ENCODE measurements at regions not wholly inside any gene's neighbourhood (a gene's known extent, or its start where the extent isn't known, plus 50 kb on each side); places are given as distances from the start of the nearest gene placed in this dataset.
A peak's percentile ranks its signal among the peaks of the same experiment; 100 is the strongest.

DNA sequence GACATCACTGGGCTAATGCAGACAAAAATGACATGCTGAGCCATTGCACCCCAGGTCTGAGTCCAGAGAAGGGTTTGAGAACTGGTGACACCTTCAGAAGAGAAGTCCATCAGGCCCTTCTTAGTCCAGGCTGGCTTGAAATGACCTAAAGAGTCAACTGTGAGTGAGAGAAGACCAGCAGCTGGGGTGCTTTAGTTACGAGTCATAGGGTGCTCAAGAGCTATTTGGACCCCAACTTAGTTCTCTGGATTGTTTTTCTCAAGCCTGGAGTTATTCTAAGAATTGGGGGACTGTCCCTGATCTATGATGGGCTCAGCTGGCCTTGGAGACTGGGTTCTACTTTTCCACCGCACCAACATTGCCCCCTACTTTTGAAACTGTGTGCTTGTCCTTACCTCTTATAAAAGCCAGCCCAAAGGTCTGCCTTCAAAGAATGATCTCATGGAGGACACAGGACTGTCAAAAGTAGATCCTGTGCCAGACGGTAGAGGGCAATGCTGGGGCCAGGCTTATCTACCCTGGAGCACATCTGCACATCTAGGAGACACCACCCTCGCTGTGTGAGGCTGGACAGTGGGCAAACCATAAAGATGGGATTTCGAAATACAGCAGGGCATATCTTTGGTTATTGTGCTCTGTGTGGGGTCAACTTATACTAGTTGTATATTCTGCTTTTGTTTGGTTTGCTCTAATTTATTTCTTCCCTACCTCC lies 333.0 kb upstream of the SLC14A2 start:
- no peaks in the 10 kb centered on the region for H3K4me1 ChIP-seq
- peak in 1 of 2 experiments; percentile 17 for DNase-seq
- H3K4me3 ChIP-seq = no peak overlapping the region
- no peaks in the 10 kb centered on the region for H3K36me3 ChIP-seq
- H3K9me3 ChIP-seq (replicated peaks) = no peaks in the 10 kb centered on the region
- no peaks in the 10 kb centered on the region for H3K27me3 ChIP-seq
- H3K27ac ChIP-seq = no peak overlapping the region

DNA sequence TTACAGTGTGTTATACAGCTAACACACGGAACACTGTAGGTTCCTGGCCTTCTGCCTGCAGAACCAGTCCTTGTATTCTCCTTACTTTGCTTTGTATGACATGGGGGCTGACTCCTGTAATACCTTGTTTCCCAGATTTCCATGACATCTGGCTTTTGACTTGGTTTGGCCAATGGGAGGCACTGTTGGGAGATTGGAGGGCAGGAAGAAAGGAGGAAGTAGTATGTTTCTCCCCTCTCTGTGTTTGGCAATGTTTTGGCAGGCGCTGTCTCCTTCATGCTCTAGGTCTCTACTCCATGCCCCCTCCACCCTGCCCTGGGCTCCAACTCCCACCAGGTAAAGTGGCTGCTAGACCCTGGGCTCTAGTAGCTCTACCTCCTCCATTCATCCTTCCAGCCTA lies 331.1 kb upstream of the SLC14A2 start:
- H3K4me3 ChIP-seq = no peak overlapping the region
- no peaks in the 10 kb centered on the region for H3K36me3 ChIP-seq
- H3K9me3 ChIP-seq (replicated peaks) = no peaks in the 10 kb centered on the region
- no peak overlapping the region for H3K27ac ChIP-seq
- DNase-seq = no peak
- H3K27me3 ChIP-seq = no peaks in the 10 kb centered on the region
- no peaks in the 10 kb centered on the region for H3K4me1 ChIP-seq

DNA sequence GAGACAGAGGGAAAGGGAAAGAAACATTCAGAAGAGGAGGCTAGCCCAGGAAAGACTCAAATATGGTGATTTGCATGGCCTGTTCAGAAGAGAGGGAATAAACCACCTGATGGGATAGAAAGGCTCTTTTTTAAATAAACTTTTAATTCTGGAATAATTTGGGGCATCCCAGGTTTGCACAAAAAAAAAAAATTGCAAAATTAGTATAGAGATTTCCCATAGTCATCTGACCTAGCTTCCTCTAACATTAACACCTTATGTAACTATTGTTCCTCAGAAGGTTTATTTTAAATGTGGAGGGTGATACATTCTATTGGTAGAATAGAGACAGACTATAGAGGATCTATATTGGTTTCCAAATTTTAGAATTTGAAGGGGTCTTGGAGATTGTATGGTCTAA lies 330.4 kb upstream of the SLC14A2 start:
- no peak overlapping the region for H3K4me3 ChIP-seq
- H3K36me3 ChIP-seq = no peaks in the 10 kb centered on the region
- no peaks in the 10 kb centered on the region for H3K9me3 ChIP-seq (replicated peaks)
- no peaks in the 10 kb centered on the region for H3K4me1 ChIP-seq
- no peaks in the 10 kb centered on the region for H3K27me3 ChIP-seq
- no peak overlapping the region for H3K27ac ChIP-seq
- no peak for DNase-seq

DNA sequence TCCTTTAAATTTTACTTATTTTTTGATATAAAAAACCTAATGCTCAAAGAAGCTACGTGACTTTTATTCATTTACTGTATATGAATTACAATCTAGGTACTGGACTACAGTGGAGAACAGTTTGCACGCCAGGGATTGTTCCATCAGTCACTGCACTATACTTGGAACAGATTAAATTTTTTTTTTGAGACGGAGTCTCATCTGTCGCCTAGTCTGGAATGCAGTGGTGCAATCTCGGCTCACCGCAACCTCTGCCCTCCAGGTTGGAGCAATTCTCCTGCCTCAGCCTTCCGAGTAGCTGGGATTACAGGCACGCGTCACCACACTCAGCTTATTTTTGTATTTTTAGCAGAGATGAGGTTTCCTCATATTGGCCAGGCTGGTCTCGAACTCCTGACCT lies 330.0 kb upstream of the SLC14A2 start:
- no peaks in the 10 kb centered on the region for H3K9me3 ChIP-seq (replicated peaks)
- no peak overlapping the region for H3K27ac ChIP-seq
- H3K36me3 ChIP-seq = no peaks in the 10 kb centered on the region
- H3K27me3 ChIP-seq = no peaks in the 10 kb centered on the region
- DNase-seq = no peak
- H3K4me3 ChIP-seq = no peak overlapping the region
- no peaks in the 10 kb centered on the region for H3K4me1 ChIP-seq

DNA sequence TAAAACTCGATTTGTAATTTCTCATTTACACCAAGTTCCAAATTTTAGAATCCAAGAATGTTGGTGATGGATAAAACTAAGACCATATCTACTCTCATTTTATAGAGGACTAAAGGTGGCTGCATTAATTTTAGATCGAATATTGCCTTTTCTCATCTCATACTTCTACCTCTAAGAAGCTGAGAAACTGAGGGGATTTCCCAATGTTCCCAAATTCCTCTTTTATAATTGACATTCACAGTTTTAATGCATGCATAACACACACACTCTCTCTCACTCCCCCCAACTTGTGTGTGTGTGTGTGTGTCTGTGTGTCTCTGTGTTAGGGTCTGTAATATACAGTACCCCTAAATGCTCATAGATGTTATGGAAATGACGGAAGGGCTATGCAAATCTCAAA lies 328.8 kb upstream of the SLC14A2 start:
- Histone ChIP-seq H3K27me3 (no peaks in the 10 kb centered on the region), H3K4me3 (no peak overlapping the region), H3K27ac (no peak overlapping the region), H3K9me3 (replicated peaks) (no peaks in the 10 kb centered on the region), H3K4me1 (no peaks in the 10 kb centered on the region), H3K36me3 (no peaks in the 10 kb centered on the region)
- DNase-seq = no peak

DNA sequence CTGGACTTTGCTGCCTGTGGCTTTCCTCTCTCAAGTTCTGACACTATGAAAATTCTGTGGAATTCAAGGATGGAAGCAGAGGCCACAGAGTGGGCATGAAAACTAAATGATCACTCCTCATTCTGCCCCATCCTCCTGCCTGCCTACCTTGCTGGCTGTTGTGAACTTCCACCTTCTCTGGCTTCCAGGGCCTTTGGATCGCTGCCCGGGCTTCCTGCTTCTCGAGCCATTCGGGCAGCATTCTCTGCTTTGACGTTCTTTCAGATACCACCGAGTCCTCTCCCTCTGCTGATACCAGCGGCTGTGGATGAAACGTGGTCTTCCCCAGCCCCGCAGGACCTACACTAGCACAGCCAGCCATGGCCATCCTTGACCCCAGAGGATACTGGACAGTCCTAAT lies 327.7 kb upstream of the SLC14A2 start:
- no peak for DNase-seq
- no peaks in the 10 kb centered on the region for H3K9me3 ChIP-seq (replicated peaks)
- no peak overlapping the region for H3K4me3 ChIP-seq
- no peaks in the 10 kb centered on the region for H3K27me3 ChIP-seq
- no peaks in the 10 kb centered on the region for H3K36me3 ChIP-seq
- no peaks in the 10 kb centered on the region for H3K4me1 ChIP-seq
- H3K27ac ChIP-seq = no peak overlapping the region

DNA sequence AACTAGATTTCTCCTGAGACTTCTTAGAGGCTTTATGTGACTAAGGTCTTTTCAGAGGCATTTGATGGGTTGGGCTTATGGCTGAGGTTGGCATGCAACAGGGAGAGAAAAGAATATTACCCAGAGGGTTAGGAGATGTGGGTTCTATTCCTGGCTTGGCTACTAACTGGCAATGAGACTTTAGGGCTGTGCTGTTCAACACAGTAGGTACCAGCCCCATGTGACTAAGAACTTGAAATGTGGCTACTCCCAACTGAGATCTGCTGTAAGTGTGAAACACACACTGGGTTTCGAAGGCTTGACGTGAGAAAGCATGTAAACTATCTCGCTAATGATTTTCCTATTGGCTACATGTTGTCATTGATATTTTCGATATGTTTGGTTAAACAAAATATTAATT lies 324.9 kb upstream of the SLC14A2 start:
- no peaks in the 10 kb centered on the region for H3K36me3 ChIP-seq
- no peaks in the 10 kb centered on the region for H3K27me3 ChIP-seq
- no peak for DNase-seq
- H3K9me3 ChIP-seq (replicated peaks) = no peaks in the 10 kb centered on the region
- H3K27ac ChIP-seq = no peak overlapping the region
- H3K4me1 ChIP-seq = no peaks in the 10 kb centered on the region
- H3K4me3 ChIP-seq = no peak overlapping the region

DNA sequence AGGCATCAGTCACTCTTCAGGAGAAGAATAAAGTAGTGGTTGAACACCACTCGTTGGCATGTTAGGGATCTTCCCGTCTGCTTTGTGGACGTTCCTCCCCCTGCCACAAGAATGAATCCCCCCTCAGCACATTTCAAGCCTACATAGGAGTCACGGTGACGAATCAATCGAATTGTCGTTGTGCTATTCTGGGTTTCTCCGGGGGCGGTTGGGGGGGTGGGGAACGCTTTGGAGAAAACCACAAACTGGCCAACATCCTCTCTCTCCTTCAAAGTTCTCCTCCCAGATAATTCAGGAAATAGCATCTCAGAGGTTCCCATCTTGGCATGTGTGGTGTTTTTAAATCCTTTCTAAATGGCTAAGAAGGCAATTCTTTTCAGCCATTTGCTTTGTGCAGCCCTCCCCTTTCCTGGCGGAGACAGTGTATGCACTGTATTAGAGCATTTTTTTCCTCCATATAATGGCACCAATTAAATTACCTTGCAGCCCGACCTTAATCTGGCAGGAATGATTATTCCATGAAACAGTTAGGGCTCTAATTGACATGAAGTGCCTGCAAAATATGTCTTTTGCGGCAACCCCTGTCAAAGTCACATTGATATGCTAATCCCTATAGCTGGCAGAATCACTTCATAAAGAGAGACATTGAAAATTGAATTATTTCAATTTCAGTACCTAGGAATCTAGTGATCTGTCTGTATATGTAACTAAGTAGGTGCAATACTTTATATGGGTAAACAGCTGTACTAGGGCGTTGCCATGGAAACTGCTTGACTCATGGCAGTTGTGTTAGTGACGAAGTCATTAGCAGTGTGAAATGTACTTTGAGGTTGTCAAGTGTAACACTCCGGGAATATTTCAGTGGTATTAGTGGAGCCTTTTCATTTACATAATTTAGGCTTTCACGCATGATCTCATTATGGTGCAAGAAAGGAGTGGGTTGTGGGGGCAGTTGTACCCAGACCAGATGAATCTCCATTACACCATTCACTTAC lies 323.4 kb upstream of the SLC14A2 start:
- H3K4me3 ChIP-seq = no peak overlapping the region
- H3K27ac ChIP-seq = no peak overlapping the region

DNA sequence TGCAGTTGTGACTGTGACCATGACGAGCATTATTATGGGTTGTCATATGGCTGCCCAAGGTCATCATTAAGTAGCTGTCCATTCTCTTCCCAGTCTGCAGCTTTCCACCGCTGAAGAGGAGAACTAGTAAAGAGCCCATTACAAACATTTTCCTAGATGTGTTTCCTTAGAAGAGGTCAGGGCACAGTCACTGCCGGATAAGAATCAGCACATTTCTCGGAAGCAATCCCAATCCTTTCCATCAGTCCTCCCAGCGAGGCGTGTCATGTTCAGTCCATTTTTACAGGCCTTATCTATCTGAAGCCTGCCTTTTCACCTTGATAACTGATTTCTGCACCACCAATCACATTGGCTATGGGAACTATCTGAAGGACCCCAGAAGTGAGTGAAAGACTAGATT lies 319.9 kb upstream of the SLC14A2 start:
- H3K4me1 ChIP-seq = no peaks in the 10 kb centered on the region
- no peaks in the 10 kb centered on the region for H3K9me3 ChIP-seq (replicated peaks)
- H3K27me3 ChIP-seq = no peaks in the 10 kb centered on the region
- no peak overlapping the region for H3K27ac ChIP-seq
- H3K36me3 ChIP-seq = no peaks in the 10 kb centered on the region
- no peak for DNase-seq
- no peak overlapping the region for H3K4me3 ChIP-seq

More for the DNA sequence above, 323.4 kb upstream of the SLC14A2 start:
- H3K4me1 ChIP-seq = no peaks in the 10 kb centered on the region
- no peaks in the 10 kb centered on the region for H3K36me3 ChIP-seq
- DNase-seq = peak; percentile 7 to 26
- no peaks in the 10 kb centered on the region for H3K9me3 ChIP-seq (replicated peaks)
- H3K27me3 ChIP-seq = no peaks in the 10 kb centered on the region

DNA sequence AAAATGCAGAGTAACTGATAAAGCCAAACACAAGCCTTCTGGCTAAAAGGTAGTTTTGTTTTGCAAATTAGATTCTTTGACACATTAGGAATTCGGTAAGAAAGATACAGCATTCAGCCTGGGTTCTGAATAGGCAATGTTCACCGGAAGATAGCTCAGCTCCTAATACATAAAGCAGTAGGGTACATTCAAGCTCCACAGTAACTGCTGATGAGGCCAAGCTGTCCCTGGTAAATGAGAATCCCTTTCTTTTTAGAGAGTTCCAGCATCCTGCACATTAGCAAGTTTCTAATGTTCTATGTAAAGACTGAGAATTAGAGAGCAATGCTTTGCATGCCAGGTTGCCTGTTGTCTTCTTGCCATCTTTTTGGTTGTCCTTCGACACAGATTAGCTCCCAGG lies 316.3 kb upstream of the SLC14A2 start:
- no peaks in the 10 kb centered on the region for H3K36me3 ChIP-seq
- peaks cover 5% of the 10 kb centered on the region for H3K4me1 ChIP-seq

DNA sequence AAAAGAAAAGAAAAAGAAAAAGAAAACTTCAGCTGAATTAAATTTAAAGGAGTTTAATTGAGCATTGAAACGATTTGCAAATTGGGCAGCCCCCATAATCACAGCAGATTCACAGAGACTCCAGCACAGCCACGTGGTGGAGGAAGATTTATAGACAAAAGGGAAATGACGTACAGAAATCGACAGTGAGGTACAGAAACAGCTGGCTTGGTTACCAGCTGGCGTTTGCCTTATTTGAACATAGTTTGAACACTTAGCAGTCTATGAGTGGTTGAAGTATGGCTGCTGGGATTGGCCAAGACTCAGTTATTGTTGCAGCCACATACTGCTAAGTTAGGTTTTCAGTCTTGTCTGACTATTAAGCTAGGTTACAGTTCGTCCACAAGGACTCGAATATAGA lies 312.2 kb upstream of the SLC14A2 start:
- H3K36me3 ChIP-seq = no peaks in the 10 kb centered on the region
- no peak overlapping the region for H3K27ac ChIP-seq
- H3K4me1 ChIP-seq = peaks cover 5% of the 10 kb centered on the region
- H3K9me3 ChIP-seq (replicated peaks) = no peaks in the 10 kb centered on the region
- no peak overlapping the region for H3K4me3 ChIP-seq
- H3K27me3 ChIP-seq = no peaks in the 10 kb centered on the region
- peak; percentile 26 to 50 for DNase-seq

More for the DNA sequence above, 316.3 kb upstream of the SLC14A2 start:
- Histone ChIP-seq H3K4me3 (no peak overlapping the region), H3K27ac (no peak overlapping the region), H3K27me3 (no peaks in the 10 kb centered on the region), H3K9me3 (replicated peaks) (no peaks in the 10 kb centered on the region)
- no peak for DNase-seq

DNA sequence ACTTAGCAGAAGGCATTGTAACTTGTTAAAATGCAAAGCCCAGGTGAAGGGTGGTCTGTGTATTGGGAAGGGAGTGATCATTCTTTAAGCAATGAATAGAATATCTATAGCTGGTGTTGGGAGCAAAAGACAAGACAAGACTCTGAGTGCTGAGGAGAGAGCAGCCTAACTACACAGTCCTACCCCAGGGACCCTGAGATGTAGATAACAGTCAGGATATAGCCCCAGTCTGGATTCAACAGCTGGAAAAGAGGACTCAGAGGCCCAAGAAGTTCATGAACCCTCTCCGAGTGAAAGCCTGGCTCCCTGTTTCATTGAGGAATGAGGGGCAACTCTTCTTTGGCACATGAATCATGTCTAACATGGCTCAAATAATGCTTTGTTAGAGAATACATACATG lies 310.7 kb upstream of the SLC14A2 start:
- no peak for DNase-seq

DNA sequence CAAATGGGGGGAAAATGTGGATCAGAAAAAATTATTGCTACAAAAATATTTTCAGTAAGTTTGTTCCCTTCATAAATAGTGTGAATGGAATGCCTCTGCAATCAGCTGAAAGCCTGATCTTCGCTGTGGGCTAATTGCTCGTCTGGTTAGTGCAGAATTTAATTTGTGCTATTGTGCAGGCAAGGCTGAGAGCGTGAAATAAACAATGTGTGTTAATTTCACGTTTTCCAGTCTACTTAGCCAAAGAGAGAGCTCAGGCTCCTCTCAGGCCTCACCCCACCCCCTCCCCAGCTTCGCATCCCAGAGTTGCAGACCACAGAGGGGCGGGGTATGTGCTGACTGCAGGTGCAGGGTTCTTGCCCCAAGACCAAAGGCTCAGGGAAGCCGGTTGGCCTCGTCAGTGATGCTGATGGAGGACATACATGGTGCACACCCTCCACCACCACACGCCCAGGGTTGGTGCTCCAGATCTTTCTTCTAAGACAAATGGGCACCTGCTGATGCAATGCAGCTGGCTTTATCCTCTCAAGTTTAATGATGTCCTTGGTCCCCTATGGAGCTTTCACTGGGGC lies 302.6 kb upstream of the SLC14A2 start:
- H3K36me3 ChIP-seq = no peaks in the 10 kb centered on the region
- H3K4me3 ChIP-seq = no peak overlapping the region
- H3K4me1 ChIP-seq = no peaks in the 10 kb centered on the region
- H3K27ac ChIP-seq = no peak overlapping the region
- DNase-seq = no peak
- H3K27me3 ChIP-seq = no peaks in the 10 kb centered on the region
- no peaks in the 10 kb centered on the region for H3K9me3 ChIP-seq (replicated peaks)

More for the DNA sequence above, 310.7 kb upstream of the SLC14A2 start:
- H3K4me3 ChIP-seq = no peak overlapping the region
- no peak overlapping the region for H3K27ac ChIP-seq
- H3K9me3 ChIP-seq (replicated peaks) = no peaks in the 10 kb centered on the region
- no peaks in the 10 kb centered on the region for H3K36me3 ChIP-seq
- H3K4me1 ChIP-seq = peaks cover 5% of the 10 kb centered on the region
- H3K27me3 ChIP-seq = no peaks in the 10 kb centered on the region

DNA sequence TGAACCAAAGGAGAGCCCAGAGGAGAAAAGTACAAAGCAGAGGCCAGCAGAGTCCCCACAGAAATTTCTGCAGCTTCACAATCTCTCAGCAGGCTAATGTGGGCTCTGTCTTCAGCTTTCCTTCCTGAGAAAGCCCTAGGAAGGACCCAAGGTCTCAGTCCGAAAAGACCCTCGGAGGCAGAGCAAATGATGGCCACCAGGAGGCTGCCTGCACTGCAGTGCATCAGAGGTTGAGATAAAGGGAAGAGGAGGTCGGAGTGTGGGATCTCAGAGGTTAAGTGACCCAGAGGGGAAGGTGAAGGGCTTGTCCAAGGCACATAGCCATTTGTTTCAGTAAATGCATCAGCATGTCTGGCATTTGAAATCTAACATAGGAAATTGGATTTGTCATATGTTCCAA lies 299.1 kb upstream of the SLC14A2 start:
- H3K36me3 ChIP-seq = no peaks in the 10 kb centered on the region
- H3K4me3 ChIP-seq = no peak overlapping the region
- no peaks in the 10 kb centered on the region for H3K4me1 ChIP-seq
- no peaks in the 10 kb centered on the region for H3K9me3 ChIP-seq (replicated peaks)
- no peaks in the 10 kb centered on the region for H3K27me3 ChIP-seq
- DNase-seq = no peak
- H3K27ac ChIP-seq = no peak overlapping the region

DNA sequence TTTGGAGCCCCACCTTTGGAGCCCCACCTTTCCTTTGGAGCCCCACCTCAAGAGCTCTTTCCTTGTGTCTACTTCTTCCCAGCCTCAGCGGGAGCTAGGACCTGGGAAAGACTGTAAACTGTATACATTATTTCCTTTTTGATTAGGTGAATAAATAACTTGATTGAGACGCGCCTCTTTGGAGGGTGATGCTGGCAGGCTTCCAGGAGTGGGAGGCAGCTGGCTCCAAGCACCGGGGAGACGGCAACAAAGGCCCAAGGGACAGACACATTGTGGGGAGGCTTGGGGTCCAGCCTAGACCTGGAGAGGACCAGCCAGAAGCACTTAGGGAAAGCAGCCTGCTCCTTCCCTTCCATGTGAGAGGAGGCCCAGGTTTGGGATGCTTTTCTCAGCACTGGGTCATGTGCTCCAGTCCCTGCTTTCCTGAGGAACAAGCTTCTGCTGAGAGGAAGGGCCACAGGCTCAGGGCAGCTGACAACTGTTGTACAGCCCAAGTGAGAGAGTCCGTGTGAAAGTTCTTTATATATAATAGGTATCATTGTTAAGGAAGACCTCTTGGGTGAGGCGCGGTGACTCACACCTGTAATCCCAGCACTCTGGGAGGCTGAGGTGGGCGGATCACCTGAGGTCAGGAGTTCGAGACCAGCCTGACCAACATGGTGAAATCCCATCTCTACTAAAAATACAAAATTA lies 297.2 kb upstream of the SLC14A2 start:
- no peaks in the 10 kb centered on the region for H3K36me3 ChIP-seq
- no peak overlapping the region for H3K4me3 ChIP-seq
- peak in 1 of 2 experiments; percentile 11 for DNase-seq
- no peak overlapping the region for H3K27ac ChIP-seq
- no peaks in the 10 kb centered on the region for H3K9me3 ChIP-seq (replicated peaks)
- no peaks in the 10 kb centered on the region for H3K27me3 ChIP-seq
- H3K4me1 ChIP-seq = no peaks in the 10 kb centered on the region
